WTC11 (cell line): ENCODE measurements at regions not wholly inside any gene's neighbourhood (a gene's known extent, or its start where the extent isn't known, plus 50 kb on each side); places are given as distances from the start of the nearest gene placed in this dataset.

Experiments used
- ATF2 ChIP-seq: sonication (generic); formaldehyde crosslinking; IDR thresholded peaks from 2 replicates; pipeline ENCODE4 v1.8.1; 2022; ENCODE audit warnings: low read depth, missing genetic modification reagents, borderline replicate concordance
- CREB1 ChIP-seq: sonication (generic); formaldehyde crosslinking; IDR thresholded peaks from 2 replicates; pipeline ENCODE4 v1.8.0; 2023; ENCODE audit warnings: mild to moderate bottlenecking, missing genetic modification reagents
- CTCF ChIP-seq: fragments of 200-600 bp; IDR thresholded peaks from 2 replicates; pipeline ENCODE4 v1.8.0; 2022; ENCODE audit warnings: antibody characterized with exemption
- MAX ChIP-seq: sonication (generic); formaldehyde crosslinking; IDR thresholded peaks from 2 replicates; pipeline ENCODE4 v1.8.0; 2022; ENCODE audit warnings: mild to moderate bottlenecking, missing genetic modification reagents
- TEAD4 ChIP-seq: sonication (generic); formaldehyde crosslinking; IDR thresholded peaks from 2 replicates; pipeline ENCODE4 v1.8.0; 2022; ENCODE audit warnings: mild to moderate bottlenecking, missing genetic modification reagents
- ZBTB43 ChIP-seq: sonication (generic); formaldehyde crosslinking; IDR thresholded peaks from 2 replicates; pipeline ENCODE4 v1.8.1; 2023; ENCODE audit warnings: mild to moderate bottlenecking, missing genetic modification reagents

GRCh38 chr7:26593896-26594295 is 270.5 kb downstream of the SKAP2 start:
- no peak for TF ChIP-seq CTCF
- no peak for TF ChIP-seq MAX
- no peak for TF ChIP-seq CREB1 (CRISPR knock-in tag)
- no peak for TF ChIP-seq TEAD4 (CRISPR knock-in tag)
- TF ChIP-seq ZBTB43 (CRISPR knock-in tag): no peak
- TF ChIP-seq ATF2: no peak
